Hepatocyte (in vitro differentiated cells): ENCODE measurements at regions not wholly inside any gene's neighbourhood (a gene's known extent, or its start where the extent isn't known, plus 50 kb on each side); places are given as distances from the start of the nearest gene placed in this dataset.

ENCODE experiments used
- DNase-seq: peaks from one replicate; pipeline ENCODE4 v3.0.0-alpha.2; 2016; ENCODE audit warnings: low spot score
- H2AFZ ChIP-seq: fragments of 200-600 bp; sonication (generic); 2 replicates; pipeline ENCODE4 v1.6.0; 2016; ENCODE audit warnings: antibody characterized with exemption, mild to moderate bottlenecking
- H3K27ac ChIP-seq: fragments of 200-600 bp; sonication (generic); 2 replicates; pipeline ENCODE4 v1.5.1; 2016; ENCODE audit warnings: mild to moderate bottlenecking
- H3K27me3 ChIP-seq: fragments of 200-600 bp; sonication (generic); 2 replicates; pipeline ENCODE4 v1.6.1; 2016
- H3K36me3 ChIP-seq: fragments of 200-600 bp; sonication (generic); replicated peaks from 2 replicates; pipeline ENCODE4 v1.5.1; 2016; ENCODE audit warnings: low read depth; ENCODE audit not compliant: insufficient read depth
- H3K4me1 ChIP-seq: fragments of 200-600 bp; sonication (generic); 2 replicates; pipeline ENCODE4 v1.5.1; 2016; ENCODE audit warnings: mild to moderate bottlenecking, moderate library complexity; ENCODE audit not compliant: insufficient read depth
- H3K4me2 ChIP-seq: fragments of 200-600 bp; sonication (generic); 2 replicates; pipeline ENCODE4 v1.6.0; 2016
- H3K4me3 ChIP-seq: fragments of 200-600 bp; sonication (generic); 2 replicates; pipeline ENCODE4 v1.5.1; 2016; ENCODE audit warnings: mild to moderate bottlenecking
- H3K79me2 ChIP-seq: fragments of 200-600 bp; sonication (generic); 2 replicates; pipeline ENCODE4 v1.6.0; 2017; ENCODE audit warnings: mild to moderate bottlenecking
- H3K9me2 ChIP-seq: fragments of 200-600 bp; sonication (generic); replicated peaks from 2 replicates; pipeline ENCODE4 v1.6.0; 2017; ENCODE audit warnings: mild to moderate bottlenecking; ENCODE audit not compliant: insufficient read depth
- H3K9me3 ChIP-seq: fragments of 200-600 bp; sonication (generic); 2 replicates; pipeline ENCODE4 v1.5.1; 2016; ENCODE audit warnings: low read depth, mild to moderate bottlenecking
- H4K20me1 ChIP-seq: fragments of 200-600 bp; sonication (generic); 2 replicates; pipeline ENCODE4 v1.6.0; 2016; ENCODE audit warnings: mild to moderate bottlenecking; ENCODE audit not compliant: insufficient read depth, poor library complexity, severe bottlenecking
- CTCF ChIP-seq: fragments of 200-600 bp; sonication (generic); IDR thresholded peaks from 2 replicates; pipeline ENCODE4 v1.5.1; 2016; ENCODE audit warnings: antibody characterized with exemption, mild to moderate bottlenecking; ENCODE audit not compliant: poor library complexity
- EZH2 ChIP-seq: fragments of 200-600 bp; sonication (generic); IDR thresholded peaks from 2 replicates; pipeline ENCODE4 v1.6.1; 2016; ENCODE audit warnings: antibody characterized with exemption, mild to moderate bottlenecking, borderline replicate concordance
- EZH2phosphoT487 ChIP-seq: fragments of 200-600 bp; sonication (generic); IDR thresholded peaks from one replicate; pipeline ENCODE4 v1.6.1; 2018; ENCODE audit warnings: antibody characterized with exemption, mild to moderate bottlenecking, low read depth, moderate library complexity; ENCODE audit not compliant: unreplicated experiment, severe bottlenecking
- WGBS: methylation state at CpG from one replicate; pipeline ENCODE4 v1.1.6; 2016; ENCODE audit warnings: low lambda C conversion rate; ENCODE audit errors: missing lambda C conversion rate; 5-methylcytosine and 5-hydroxymethylcytosine counted together

GRCh38 chr1:94680039-94680377, 138.4 kb upstream of the F3 start:
- Histone ChIP-seq H3K9me3 (no peaks in the 10 kb centered on the region), H4K20me1 (no peaks in the 10 kb centered on the region), H2AFZ (no peak overlapping the region), H3K9me2 (no peaks in the 10 kb centered on the region), H3K79me2 (no peaks in the 10 kb centered on the region), H3K4me2 (no peak overlapping the region), H3K4me3 (no peak overlapping the region), H3K36me3 (no peaks in the 10 kb centered on the region), H3K27ac (no peak overlapping the region), H3K27me3 (no peaks in the 10 kb centered on the region), H3K4me1 (peaks cover 5% of the 10 kb centered on the region)
- TF ChIP-seq CTCF: no peak
- TF ChIP-seq EZH2phosphoT487: no peak
- no peak for TF ChIP-seq EZH2
- DNase-seq: no peak
- WGBS: 68% methylated on average over 3 of the region's 3 CpGs

- Histone ChIP-seq H3K9me3 (no peaks in the 10 kb centered on the region), H2AFZ (no peak overlapping the region), H3K4me3 (no peak overlapping the region), H4K20me1 (no peaks in the 10 kb centered on the region), H3K4me2 (no peak overlapping the region), H3K27ac (no peak overlapping the region), H3K9me2 (no peaks in the 10 kb centered on the region), H3K36me3 (no peaks in the 10 kb centered on the region), H3K4me1 (peaks cover 5% of the 10 kb centered on the region), H3K27me3 (no peaks in the 10 kb centered on the region), H3K79me2 (no peaks in the 10 kb centered on the region)
- 95% methylated on average over 4 of the region's 4 CpGs for WGBS
- TF ChIP-seq EZH2 (no peak), EZH2phosphoT487 (no peak), CTCF (no peak)
- no peak for DNase-seq
Observed at GRCh38 chr1:94679332-94680038, 137.9 kb upstream of the F3 start.

- DNase-seq: no peak
Observed at GRCh38 chr1:94678202-94678848, 136.8 kb upstream of the F3 start.

GRCh38 chr1:94677714-94678113, 136.2 kb upstream of the F3 start:
- DNase-seq: no peak
- H2AFZ ChIP-seq: no peak overlapping the region
- no peak for TF ChIP-seq EZH2phosphoT487
- TF ChIP-seq EZH2: no peak
- TF ChIP-seq CTCF: no peak
- H3K36me3 ChIP-seq: no peaks in the 10 kb centered on the region
- no peak overlapping the region for H3K4me2 ChIP-seq
- H3K9me2 ChIP-seq: no peaks in the 10 kb centered on the region
- WGBS: 85% methylated on average over 7 of the region's 7 CpGs
- no peaks in the 10 kb centered on the region for H3K27me3 ChIP-seq
- no peaks in the 10 kb centered on the region for H4K20me1 ChIP-seq
- no peak overlapping the region for H3K4me3 ChIP-seq
- peaks cover 5% of the 10 kb centered on the region for H3K4me1 ChIP-seq
- no peaks in the 10 kb centered on the region for H3K79me2 ChIP-seq
- no peak overlapping the region for H3K27ac ChIP-seq
- H3K9me3 ChIP-seq: no peaks in the 10 kb centered on the region

More at GRCh38 chr1:94678202-94678848, 136.8 kb upstream of the F3 start:
- Histone ChIP-seq H3K4me3 (no peak overlapping the region), H3K27me3 (no peaks in the 10 kb centered on the region), H3K79me2 (no peaks in the 10 kb centered on the region), H3K36me3 (no peaks in the 10 kb centered on the region), H3K27ac (no peak overlapping the region), H2AFZ (no peak overlapping the region), H3K4me1 (peaks cover 5% of the 10 kb centered on the region), H3K9me3 (no peaks in the 10 kb centered on the region), H3K4me2 (no peak overlapping the region), H3K9me2 (no peaks in the 10 kb centered on the region), H4K20me1 (no peaks in the 10 kb centered on the region)
- 88% methylated on average over 11 of the region's 11 CpGs for WGBS
- TF ChIP-seq EZH2: no peak
